K562 (cell line): ENCODE measurements at regions not wholly inside any gene's neighbourhood (a gene's known extent, or its start where the extent isn't known, plus 50 kb on each side); places are given as distances from the start of the nearest gene placed in this dataset.

Experiments used
- ATAC-seq: fragments of 200-7000 bp; cut with Tn5 transposase; 3 replicates; pipeline ENCODE4 v1.9.1; 2020; ENCODE audit warnings: moderate library complexity
- BruUV-seq: library from RNA; stranded (reverse); fragments of 400-500 nt; replicated peaks from 2 replicates; lab custom pipeline; 2021; lab: Mats Ljungman, UMichigan
- CTCF ChIA-PET: fragments of 300-600 bp; formaldehyde crosslinking; extraction: SDS; loops from one replicate; lab custom pipeline; 2021; ENCODE audit warnings: low intra/inter-chr PET ratio; lab: Yijun Ruan, JAX
- POLR2A ChIA-PET: fragments of 300-600, 350-650 bp; sonication (Branson Sonifier 250); formaldehyde crosslinking; extraction: SDS; loops from one replicate; lab custom pipeline; 2021; ENCODE audit warnings: antibody characterized with exemption, inconsistent platforms; lab: Yijun Ruan, JAX
- DNase-seq, 4 experiments: peaks; one replicate each; pipeline versions ENCODE4 v3.0.0 to v3.0.0-alpha.2; 2011 to 2018; ENCODE audit warnings: low spot score in 3 of 4, mixed read lengths in 3 of 4; ENCODE audit errors: extremely low read depth in 1 of 4
- FAIRE-seq: peaks from 2 replicates; lab custom pipeline; 2011; peaks lifted over from hg19 to GRCh38; lab: Jason Lieb, UNC
- H2AFZ ChIP-seq: 2 replicates; pipeline ENCODE4 v1.6.0; 2011; ENCODE audit warnings: low read depth, low read length, control low read depth, inconsistent platforms
- H3K27ac ChIP-seq: fragments of 200-600 bp; 3 replicates; pipeline ENCODE4 v1.8.0; 2011; ENCODE audit warnings: low read depth, mild to moderate bottlenecking, control low read depth, inconsistent platforms, low read length, moderate library complexity, mixed read lengths; ENCODE audit errors: extremely low read depth
- H3K27me3 ChIP-seq, 2 experiments: fragments of 300-600 bp in 1 of 2; 2 replicates in 1 of 2; 3 replicates in 1 of 2; pipeline versions ENCODE4 v1.6.0 to v1.8.0; 2011; ENCODE audit warnings: inconsistent platforms in 2 of 2, low read length in 2 of 2, mild to moderate bottlenecking in 1 of 2, mixed read lengths in 1 of 2, moderate library complexity in 1 of 2; ENCODE audit not compliant: control insufficient read depth in 2 of 2, insufficient read depth in 2 of 2
- H3K36me3 ChIP-seq: fragments of 300-600 bp; 3 replicates; pipeline ENCODE4 v1.8.0; 2011; ENCODE audit warnings: mild to moderate bottlenecking, low read length, inconsistent platforms; ENCODE audit not compliant: control insufficient read depth, insufficient read depth
- H3K4me1 ChIP-seq, 2 experiments: fragments of 200-600 bp in 1 of 2; replicated peaks in 1 of 2; 2 replicates in 1 of 2; 3 replicates in 1 of 2; pipeline versions ENCODE4 v1.5.1 to v1.8.0; 2011; ENCODE audit warnings: inconsistent platforms in 2 of 2, low read length in 2 of 2, mild to moderate bottlenecking in 1 of 2, mixed read lengths in 1 of 2, moderate library complexity in 1 of 2; ENCODE audit not compliant: control insufficient read depth in 2 of 2, insufficient read depth in 2 of 2
- H3K4me2 ChIP-seq: 2 replicates; pipeline ENCODE4 v1.6.1; 2011; ENCODE audit warnings: low read length, control low read depth, inconsistent platforms, mixed read lengths; ENCODE audit not compliant: insufficient read depth
- H3K4me3 ChIP-seq: fragments of 200-600 bp; sonication (generic), shearing (Covaris generic); 2 replicates; pipeline ENCODE4 v1.5.1; 2016; ENCODE audit warnings: control low read depth, inconsistent platforms
- H3K79me2 ChIP-seq: fragments of 200-600 bp; 3 replicates; pipeline ENCODE4 v1.8.0; 2011; ENCODE audit warnings: low read length, inconsistent platforms; ENCODE audit not compliant: control insufficient read depth, insufficient read depth
- H3K9ac ChIP-seq, 2 experiments: 2 replicates each; pipeline versions ENCODE4 v1.6.0 to v1.6.1; 2011; ENCODE audit warnings: low read depth in 2 of 2, low read length in 2 of 2, control low read depth in 1 of 2, inconsistent platforms in 1 of 2, mild to moderate bottlenecking in 1 of 2, mixed read lengths in 1 of 2; ENCODE audit not compliant: insufficient read depth in 1 of 2
- H3K9me1 ChIP-seq: one replicate; pipeline ENCODE4 v1.6.0; 2011; ENCODE audit warnings: inconsistent platforms, mild to moderate bottlenecking, low read length, moderate library complexity; ENCODE audit not compliant: control insufficient read depth, insufficient read depth
- H3K9me3 ChIP-seq: replicated peaks from 2 replicates; pipeline ENCODE4 v1.5.1; 2011; ENCODE audit warnings: low read depth, low read length, inconsistent platforms; ENCODE audit not compliant: control insufficient read depth, insufficient read depth
- H4K20me1 ChIP-seq: replicated peaks from 2 replicates; pipeline ENCODE4 v1.6.1; 2011; ENCODE audit warnings: low read length, inconsistent platforms, mixed read lengths; ENCODE audit not compliant: control insufficient read depth, insufficient read depth
- FOSL1 ChIP-seq: fragments of 200-800 bp; sonication (Bioruptor generic); conservative IDR thresholded peaks from 2 replicates; pipeline ENCODE4 v1.6.1; 2016; ENCODE audit warnings: missing genetic modification characterization, missing compliant biosample characterization
- FOXK1 ChIP-seq: sonication (generic); formaldehyde crosslinking; IDR thresholded peaks from 2 replicates; pipeline ENCODE4 v1.8.0; 2022; ENCODE audit warnings: missing genetic modification reagents, mild to moderate bottlenecking, borderline replicate concordance
- FUS ChIP-seq: fragments of 200-400 bp; formaldehyde crosslinking; optimal IDR thresholded peaks from 2 replicates; pipeline ENCODE3; 2017; ENCODE audit warnings: low read depth, low read length
- LARP7 ChIP-seq: fragments of 450-650 bp; IDR thresholded peaks from 2 replicates; pipeline ENCODE4 v1.6.1; 2016
- MBD2 ChIP-seq: sonication (generic); IDR thresholded peaks from 2 replicates; pipeline ENCODE4 v1.6.1; 2016; ENCODE audit warnings: low read depth, borderline replicate concordance
- POLR3A ChIP-seq: IDR thresholded peaks from 2 replicates; pipeline ENCODE4 v1.6.1; 2011; ENCODE audit warnings: borderline replicate concordance, mild to moderate bottlenecking, moderate library complexity; ENCODE audit not compliant: insufficient read length, insufficient read depth; ENCODE audit errors: extremely low read depth
- ZFPM2 ChIP-seq: fragments of 250-450 bp; sonication (Bioruptor Pico); IDR thresholded peaks from 2 replicates; pipeline ENCODE4 v1.5.1; 2022; ENCODE audit warnings: mild to moderate bottlenecking
- ZNF780A ChIP-seq: fragments of 250-450 bp; sonication (Bioruptor Pico); IDR thresholded peaks from 2 replicates; pipeline ENCODE4 v1.5.0; 2021; ENCODE audit warnings: mild to moderate bottlenecking
- in situ Hi-C: fragments of 300-500 bp; cut with MboI; formaldehyde crosslinking; loops from 4 replicates; pipeline ENCODE4 v1.15.0; 2018; ENCODE audit warnings: inconsistent platforms, mixed read lengths
- intact Hi-C: fragments of 100-400 bp; cut with micrococcal nuclease; formaldehyde crosslinking; loops from 2 replicates; pipeline ENCODE4 v1.14.2; 2022
- TF ChIP-seq, protein P1 (sequence below), 2 experiments: IDR thresholded peaks; 2 replicates each; pipeline ENCODE4 v1.6.1; 2011; ENCODE audit warnings: borderline replicate concordance in 1 of 2, control low read depth in 1 of 2, low read depth in 1 of 2, low read length in 1 of 2, mild to moderate bottlenecking in 1 of 2, mixed read lengths in 1 of 2, moderate library complexity in 1 of 2; ENCODE audit not compliant: insufficient read depth in 1 of 2, insufficient read length in 1 of 2, poor library complexity in 1 of 2, severe bottlenecking in 1 of 2; ENCODE audit errors: extremely low read depth in 1 of 2
- TF ChIP-seq, protein P2 (sequence below): fragments of 250-450 bp; sonication (Bioruptor Pico); IDR thresholded peaks from 2 replicates; pipeline ENCODE4 v1.8.0; 2022; ENCODE audit warnings: inconsistent platforms, mild to moderate bottlenecking, moderate library complexity, borderline replicate concordance
- TF ChIP-seq, protein P3 (sequence below): IDR thresholded peaks from 2 replicates; pipeline ENCODE4 v1.6.1; 2011; ENCODE audit not compliant: insufficient read length; ENCODE audit errors: extremely low read depth
- TF ChIP-seq, protein P4 (sequence below): fragments of 150-350 bp; IDR thresholded peaks from 2 replicates; pipeline ENCODE4 v1.6.1; 2014; ENCODE audit warnings: low read depth, mild to moderate bottlenecking, low read length, borderline replicate concordance

DNA sequence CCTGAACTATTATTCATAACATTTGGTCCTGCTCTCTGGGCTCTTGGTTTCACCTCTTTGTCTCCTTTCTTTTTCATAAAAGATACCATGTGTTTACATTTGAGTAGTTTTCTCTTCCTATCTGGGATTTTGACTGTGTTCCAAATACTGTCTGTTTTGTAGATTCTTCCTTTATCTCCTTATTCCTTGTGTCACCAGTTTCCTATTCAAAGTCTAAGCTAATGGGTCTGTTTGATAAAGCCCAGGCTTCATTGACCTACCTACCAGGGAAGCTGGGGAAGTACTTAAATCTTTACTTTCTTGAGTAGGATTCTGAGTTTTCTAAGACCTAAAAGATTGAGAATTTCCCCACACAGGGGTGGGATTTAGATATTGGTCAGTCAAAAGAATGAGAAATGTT lies 409.5 kb downstream of the RAPGEF2 start:
- Histone ChIP-seq H3K9ac (no peak overlapping the region), H2AFZ (no peak overlapping the region), H3K36me3 (no peaks in the 10 kb centered on the region), H3K79me2 (no peaks in the 10 kb centered on the region), H4K20me1 (no peaks in the 10 kb centered on the region), H3K4me2 (no peak overlapping the region), H3K27me3 (no peaks in the 10 kb centered on the region), H3K4me1 (no peaks in the 10 kb centered on the region), H3K9me3 (no peaks in the 10 kb centered on the region), H3K27ac (no peak overlapping the region)
- in situ Hi-C loops, result no loop called here
- DNase-seq (no peak), FAIRE-seq (no peak), ATAC-seq (no peak)
- no TSS peak for BruUV-seq
- intact Hi-C loops, result no loop called here
- ChIA-PET CTCF (no interaction called here), POLR2A (no interaction called here)
- TF ChIP-seq, protein P1, sequence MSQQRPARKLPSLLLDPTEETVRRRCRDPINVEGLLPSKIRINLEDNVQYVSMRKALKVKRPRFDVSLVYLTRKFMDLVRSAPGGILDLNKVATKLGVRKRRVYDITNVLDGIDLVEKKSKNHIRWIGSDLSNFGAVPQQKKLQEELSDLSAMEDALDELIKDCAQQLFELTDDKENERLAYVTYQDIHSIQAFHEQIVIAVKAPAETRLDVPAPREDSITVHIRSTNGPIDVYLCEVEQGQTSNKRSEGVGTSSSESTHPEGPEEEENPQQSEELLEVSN (IDR thresholded peaks at IDR 0.05; ENCODE audit: borderline replicate concordance in 1 of 2, extremely low read depth in 1 of 2, insufficient read depth in 1 of 2, insufficient read length in 1 of 2, low read depth in 1 of 2, low read length in 1 of 2, poor library complexity in 1 of 2, severe bottlenecking in 1 of 2), result no peak
- TF ChIP-seq FOXK1 (CRISPR knock-in tag), result no peak
- TF ChIP-seq ZNF780A (CRISPR knock-in tag), result no peak
- TF ChIP-seq, protein P2, sequence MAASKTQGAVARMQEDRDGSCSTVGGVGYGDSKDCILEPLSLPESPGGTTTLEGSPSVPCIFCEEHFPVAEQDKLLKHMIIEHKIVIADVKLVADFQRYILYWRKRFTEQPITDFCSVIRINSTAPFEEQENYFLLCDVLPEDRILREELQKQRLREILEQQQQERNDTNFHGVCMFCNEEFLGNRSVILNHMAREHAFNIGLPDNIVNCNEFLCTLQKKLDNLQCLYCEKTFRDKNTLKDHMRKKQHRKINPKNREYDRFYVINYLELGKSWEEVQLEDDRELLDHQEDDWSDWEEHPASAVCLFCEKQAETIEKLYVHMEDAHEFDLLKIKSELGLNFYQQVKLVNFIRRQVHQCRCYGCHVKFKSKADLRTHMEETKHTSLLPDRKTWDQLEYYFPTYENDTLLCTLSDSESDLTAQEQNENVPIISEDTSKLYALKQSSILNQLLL (CRISPR knock-in tag), result no peak
- TF ChIP-seq ZFPM2 (CRISPR knock-in tag), result no peak
- no peak for TF ChIP-seq POLR3A
- TF ChIP-seq, protein P3, sequence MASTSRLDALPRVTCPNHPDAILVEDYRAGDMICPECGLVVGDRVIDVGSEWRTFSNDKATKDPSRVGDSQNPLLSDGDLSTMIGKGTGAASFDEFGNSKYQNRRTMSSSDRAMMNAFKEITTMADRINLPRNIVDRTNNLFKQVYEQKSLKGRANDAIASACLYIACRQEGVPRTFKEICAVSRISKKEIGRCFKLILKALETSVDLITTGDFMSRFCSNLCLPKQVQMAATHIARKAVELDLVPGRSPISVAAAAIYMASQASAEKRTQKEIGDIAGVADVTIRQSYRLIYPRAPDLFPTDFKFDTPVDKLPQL, result no peak
- TF ChIP-seq FUS, result no peak
- TF ChIP-seq MBD2, result no peak
- TF ChIP-seq FOSL1 (tag), result no peak
- TF ChIP-seq LARP7, result no peak
- TF ChIP-seq, protein P4, sequence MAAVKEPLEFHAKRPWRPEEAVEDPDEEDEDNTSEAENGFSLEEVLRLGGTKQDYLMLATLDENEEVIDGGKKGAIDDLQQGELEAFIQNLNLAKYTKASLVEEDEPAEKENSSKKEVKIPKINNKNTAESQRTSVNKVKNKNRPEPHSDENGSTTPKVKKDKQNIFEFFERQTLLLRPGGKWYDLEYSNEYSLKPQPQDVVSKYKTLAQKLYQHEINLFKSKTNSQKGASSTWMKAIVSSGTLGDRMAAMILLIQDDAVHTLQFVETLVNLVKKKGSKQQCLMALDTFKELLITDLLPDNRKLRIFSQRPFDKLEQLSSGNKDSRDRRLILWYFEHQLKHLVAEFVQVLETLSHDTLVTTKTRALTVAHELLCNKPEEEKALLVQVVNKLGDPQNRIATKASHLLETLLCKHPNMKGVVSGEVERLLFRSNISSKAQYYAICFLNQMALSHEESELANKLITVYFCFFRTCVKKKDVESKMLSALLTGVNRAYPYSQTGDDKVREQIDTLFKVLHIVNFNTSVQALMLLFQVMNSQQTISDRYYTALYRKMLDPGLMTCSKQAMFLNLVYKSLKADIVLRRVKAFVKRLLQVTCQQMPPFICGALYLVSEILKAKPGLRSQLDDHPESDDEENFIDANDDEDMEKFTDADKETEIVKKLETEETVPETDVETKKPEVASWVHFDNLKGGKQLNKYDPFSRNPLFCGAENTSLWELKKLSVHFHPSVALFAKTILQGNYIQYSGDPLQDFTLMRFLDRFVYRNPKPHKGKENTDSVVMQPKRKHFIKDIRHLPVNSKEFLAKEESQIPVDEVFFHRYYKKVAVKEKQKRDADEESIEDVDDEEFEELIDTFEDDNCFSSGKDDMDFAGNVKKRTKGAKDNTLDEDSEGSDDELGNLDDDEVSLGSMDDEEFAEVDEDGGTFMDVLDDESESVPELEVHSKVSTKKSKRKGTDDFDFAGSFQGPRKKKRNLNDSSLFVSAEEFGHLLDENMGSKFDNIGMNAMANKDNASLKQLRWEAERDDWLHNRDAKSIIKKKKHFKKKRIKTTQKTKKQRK, result no peak
- TF ChIP-seq, all 486 proteins: peak for 0
- Histone ChIP-seq H3K4me3 (no peak overlapping the region), H3K9me1 (no peaks in the 10 kb centered on the region)
